Islet precursor cell (in vitro differentiated cells): ENCODE measurements at regions not wholly inside any gene's neighbourhood (a gene's known extent, or its start where the extent isn't known, plus 50 kb on each side); places are given as distances from the start of the nearest gene placed in this dataset.

Source experiments
- DNase-seq: peaks from one replicate; pipeline ENCODE4 v3.0.0-alpha.2; 2018

GRCh38 chr19:30130356-30131122, 188.5 kb downstream of the URI1 start:
- DNase-seq = no peak

DNA sequence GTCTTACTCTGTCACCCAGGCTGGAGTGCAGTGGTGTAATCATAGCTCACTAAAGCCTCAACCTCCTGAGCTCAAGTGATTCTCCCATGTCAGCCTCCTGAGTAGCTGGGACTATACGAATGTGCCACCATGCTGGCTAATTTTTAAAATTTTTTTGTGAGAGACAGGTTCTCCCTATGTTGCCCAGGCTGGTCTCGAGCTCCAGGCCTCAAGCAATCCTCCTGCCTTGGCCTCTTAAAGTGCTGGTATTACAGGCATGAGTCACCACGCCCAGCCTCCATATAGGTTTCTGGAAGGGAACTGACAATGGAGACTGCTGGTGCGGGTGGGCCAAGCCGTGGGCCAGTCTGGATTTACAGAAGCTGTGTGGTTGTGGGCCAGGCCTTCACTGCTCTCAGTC, 189.2 kb downstream of the URI1 start:
- DNase-seq = no peak

DNA sequence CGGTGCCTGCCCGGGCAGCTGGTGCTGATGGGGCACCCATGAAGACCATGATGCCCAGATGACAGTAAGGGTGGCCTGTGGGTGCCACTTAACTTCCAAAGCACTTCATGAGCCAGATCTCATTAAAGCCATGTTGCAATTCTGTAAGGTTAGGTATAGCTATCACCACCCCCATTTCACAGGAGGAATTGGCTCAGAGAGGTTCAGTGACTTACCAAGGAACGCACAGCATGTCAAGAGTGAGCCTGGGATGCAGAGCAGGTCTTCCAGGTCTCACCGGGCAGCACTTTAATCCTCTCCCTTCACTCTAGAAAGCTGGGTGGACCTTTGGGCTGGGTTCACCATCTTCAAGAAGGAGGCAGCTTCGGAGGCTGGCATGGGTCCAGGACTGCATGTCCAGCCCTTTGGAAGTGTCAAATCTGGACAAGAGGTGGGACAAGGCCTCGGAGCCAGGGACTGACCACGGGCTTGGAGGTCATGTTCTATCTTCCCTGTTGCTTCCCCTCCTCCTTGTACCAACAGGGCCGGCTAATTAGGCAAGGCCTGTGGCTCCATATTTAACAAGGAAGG, 189.8 kb downstream of the URI1 start:
- no peak for DNase-seq

- DNase-seq = no peak
Observed at GRCh38 chr19:30132343-30133075, 190.5 kb downstream of the URI1 start.

DNA sequence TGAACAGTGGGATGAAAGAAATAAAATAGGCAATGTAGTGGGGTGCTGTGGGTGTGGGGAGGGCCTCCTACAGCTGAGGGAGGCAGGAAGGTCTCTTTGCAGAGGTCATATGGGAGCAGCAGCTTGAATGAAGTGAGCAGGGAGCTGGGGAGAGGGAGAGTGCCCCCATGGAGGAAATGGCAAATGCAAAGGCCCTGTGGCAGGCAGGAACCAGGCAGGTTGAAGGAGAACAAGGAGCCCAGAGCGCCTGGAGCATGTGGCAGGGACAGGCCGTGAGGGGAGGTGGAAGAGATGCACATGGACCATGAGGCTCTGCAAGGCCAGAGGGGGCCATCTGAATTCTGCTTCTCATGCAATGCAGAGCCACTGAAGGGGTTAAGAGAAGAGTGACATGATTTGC, 191.8 kb downstream of the URI1 start:
- no peak for DNase-seq

DNA sequence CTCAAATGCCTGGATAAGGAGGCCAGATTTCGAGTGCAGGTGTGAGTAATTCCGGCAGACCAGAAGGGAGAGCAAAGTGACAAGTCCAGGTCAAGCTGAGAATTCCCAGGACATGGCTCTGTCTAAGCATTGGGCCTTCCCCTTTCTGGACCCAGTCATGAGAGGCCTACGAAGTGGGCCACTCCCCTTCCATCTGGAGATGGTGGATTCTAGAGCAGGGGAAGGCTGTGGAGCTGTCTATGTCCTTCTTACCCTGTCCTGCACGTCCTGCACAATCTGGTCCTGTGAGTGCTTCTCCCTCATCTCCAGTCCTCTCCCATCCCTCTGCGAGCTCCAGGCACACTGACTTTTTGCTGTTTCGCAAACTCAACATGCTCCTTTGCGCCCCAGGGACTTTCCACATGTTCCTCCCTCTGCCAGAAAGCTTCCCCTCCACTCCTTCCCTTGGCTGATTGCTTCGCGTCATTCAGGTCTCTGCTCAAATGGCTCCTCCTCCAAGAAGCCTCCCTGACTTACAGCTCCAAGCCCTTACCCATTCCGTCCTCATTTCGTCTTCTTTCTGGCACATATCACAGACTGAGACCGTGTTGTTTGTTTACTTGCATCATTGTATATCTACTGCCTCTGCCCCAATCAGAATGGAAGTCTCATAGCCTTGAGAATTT, 193.2 kb downstream of the URI1 start:
- no peak for DNase-seq

- no peak for DNase-seq
Observed at GRCh38 chr19:30135797-30136196, 193.8 kb downstream of the URI1 start.

- no peak for DNase-seq
Observed at GRCh38 chr19:30136611-30137195, 194.7 kb downstream of the URI1 start.

DNA sequence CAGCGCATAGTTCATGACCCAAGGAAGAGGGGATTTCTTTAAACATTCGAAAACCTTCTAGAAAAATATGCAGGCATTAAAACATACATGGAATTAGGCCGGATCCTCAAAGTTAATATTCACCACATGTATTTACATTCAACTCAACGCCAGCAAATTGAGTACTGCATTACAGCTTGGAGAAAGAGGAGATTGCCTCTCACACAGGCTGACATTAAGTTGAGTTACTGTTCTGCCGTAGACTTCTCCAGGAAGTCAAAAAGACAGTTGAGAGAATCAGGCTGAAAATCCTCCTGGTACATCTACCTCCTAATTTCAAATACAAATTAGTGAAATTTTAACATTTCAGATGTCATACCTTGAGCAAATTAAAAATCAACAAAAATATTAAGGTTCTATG, 195.7 kb downstream of the URI1 start:
- no peak for DNase-seq

- DNase-seq = no peak
Observed at GRCh38 chr19:30144242-30144758, 202.3 kb downstream of the URI1 start.

GRCh38 chr19:30144802-30145201, 202.8 kb downstream of the URI1 start:
- no peak for DNase-seq

DNA sequence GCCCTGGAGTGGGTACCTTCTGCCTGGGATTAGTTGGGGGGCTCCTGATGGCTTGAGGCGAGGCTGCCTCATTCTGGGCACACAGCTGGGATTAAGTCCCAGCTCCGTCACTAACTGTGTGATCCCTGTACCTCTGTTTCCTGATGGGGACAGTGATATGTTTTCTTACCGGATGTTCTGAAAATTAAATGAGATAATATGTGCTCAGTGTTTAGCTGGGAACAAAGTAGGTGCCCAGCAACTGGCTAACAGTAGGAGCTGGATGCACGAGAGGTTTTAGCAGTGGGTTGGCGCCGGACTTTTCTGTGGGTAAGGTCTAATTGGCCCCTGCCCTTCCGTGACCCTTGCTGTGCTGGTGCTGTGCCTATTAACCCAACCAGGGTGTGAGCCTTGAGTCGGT, 203.4 kb downstream of the URI1 start:
- no peak for DNase-seq

DNA sequence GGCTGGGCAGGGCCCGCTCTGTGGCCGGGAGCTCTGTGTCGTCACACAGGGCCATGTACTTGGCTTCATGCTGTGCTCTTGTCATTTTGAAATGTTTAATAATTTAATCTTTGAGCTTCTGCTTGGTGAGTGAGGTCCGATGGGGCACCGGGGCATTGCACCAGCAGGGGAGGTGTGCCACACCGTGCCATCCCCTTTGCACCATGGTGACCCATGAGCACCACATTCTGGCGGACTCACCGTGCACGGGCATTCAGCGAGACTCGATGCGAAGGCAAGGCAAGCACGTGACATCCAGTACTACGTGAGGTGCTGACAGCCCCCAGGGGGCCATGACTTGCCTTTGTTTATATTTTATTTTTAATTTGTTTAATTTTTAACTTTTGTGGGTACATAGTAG, 204.3 kb downstream of the URI1 start:
- no peak for DNase-seq

- DNase-seq = no peak
Observed at GRCh38 chr19:30148039-30148790, 206.2 kb downstream of the URI1 start.

- no peak for DNase-seq
Observed at GRCh38 chr19:30148803-30149202, 206.8 kb downstream of the URI1 start.

- DNase-seq = no peak
Observed at GRCh38 chr19:30149300-30149699, 207.3 kb downstream of the URI1 start.

DNA sequence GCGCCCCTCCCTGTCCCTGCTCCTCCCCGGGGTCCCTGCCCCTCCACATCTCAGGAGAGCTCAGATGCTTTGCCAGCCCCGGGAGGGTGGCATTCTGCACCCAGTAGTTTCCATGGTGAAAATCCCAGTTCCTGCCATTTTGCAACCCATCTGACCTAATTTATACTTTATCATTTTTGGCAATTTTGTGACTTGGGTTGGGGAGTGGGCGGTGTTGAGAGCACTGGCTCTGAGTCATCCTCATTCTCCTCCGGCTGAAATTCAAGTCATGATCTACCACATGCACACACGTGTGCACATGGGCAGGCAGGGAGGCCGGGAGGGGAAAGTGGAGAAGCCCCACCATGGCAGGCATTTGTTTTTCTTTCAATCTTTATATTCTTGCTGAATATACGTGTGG, 208.6 kb downstream of the URI1 start:
- DNase-seq = no peak

DNA sequence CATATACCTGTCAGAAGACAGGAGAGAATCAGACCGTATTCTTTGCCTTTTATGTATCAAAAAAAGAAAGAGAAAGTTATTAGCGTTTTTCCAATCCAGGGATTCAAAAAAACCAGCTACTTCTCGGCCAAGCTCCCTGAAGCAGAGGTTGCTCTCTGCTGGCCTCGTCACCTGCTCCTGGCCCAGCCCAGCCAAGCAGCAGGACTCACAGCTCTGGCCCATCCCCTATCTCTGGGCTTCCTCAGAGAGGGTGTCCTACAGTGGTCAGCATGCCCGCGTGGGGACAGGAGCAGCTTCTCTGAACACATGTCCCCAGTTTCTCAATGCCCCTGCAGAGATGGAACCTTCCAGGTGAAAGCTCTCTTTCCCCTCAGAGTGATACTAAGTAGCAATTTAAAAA, 209.0 kb downstream of the URI1 start:
- no peak for DNase-seq

GRCh38 chr19:30152510-30153291, 210.7 kb downstream of the URI1 start:
- no peak for DNase-seq

DNA sequence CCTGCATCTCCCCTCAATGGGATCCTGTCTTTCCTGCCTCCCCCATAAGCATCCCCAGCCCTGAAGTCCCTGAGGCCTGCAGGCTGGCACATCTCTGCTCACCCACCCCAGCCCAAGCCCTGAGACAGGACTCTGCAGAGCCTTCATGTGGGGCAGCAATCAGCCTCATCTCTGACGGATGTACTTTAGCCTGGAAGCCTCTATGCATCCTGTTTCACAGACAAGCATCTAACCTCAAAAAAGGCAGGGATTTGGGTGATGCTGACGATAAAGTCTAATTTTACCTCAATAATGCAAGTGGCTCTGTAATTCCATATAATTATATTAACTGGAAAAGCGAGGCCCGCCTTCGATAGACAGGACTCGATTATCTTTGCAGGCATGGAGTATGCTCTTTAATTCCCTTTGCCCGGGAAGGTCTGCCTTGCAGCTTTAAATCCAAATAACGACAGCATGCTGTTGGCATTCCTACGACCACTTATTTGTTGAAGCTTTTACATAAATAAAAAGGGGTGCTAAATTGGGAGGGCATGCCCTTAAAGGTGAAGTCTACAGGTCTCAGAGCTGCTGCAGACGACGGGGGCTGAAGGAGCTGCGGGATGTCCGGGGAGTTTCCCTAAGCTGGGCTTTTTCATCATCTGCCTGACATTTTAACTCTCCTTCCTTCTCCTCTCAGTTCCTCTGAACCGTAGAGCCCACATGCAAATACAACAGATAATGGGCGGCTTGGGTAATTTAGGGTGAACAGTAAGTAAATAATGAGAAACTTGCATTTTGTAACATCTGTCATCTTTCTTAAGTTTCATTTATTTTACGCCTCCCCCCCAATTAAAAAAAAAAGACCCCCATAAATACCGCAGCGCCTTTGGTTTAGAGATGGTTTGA, 211.5 kb downstream of the URI1 start:
- no peak for DNase-seq
